Smooth muscle cell (in vitro differentiated cells): ENCODE measurements at regions not wholly inside any gene's neighbourhood (a gene's known extent, or its start where the extent isn't known, plus 50 kb on each side); places are given as distances from the start of the nearest gene placed in this dataset.

Source experiments
- DNase-seq: peaks from one replicate; lab custom pipeline; 2025; ENCODE audit not compliant: unreplicated experiment; lab: John Stamatoyannopoulos, UW
- H2AFZ ChIP-seq: fragments of 200-600 bp; sonication (generic); 2 replicates; pipeline ENCODE4 v1.6.0; 2016; ENCODE audit warnings: antibody characterized with exemption, low read depth, mild to moderate bottlenecking
- H3F3A ChIP-seq: fragments of 200-600 bp; sonication (generic); 2 replicates; pipeline ENCODE4 v1.6.0; 2017; ENCODE audit warnings: antibody characterized with exemption, low read depth
- H3K27ac ChIP-seq: fragments of 200-600 bp; sonication (generic); 2 replicates; pipeline ENCODE4 v1.5.1; 2016; ENCODE audit warnings: low read depth, mild to moderate bottlenecking
- H3K27me3 ChIP-seq: fragments of 200-600 bp; sonication (generic); 2 replicates; pipeline ENCODE4 v1.6.1; 2016; ENCODE audit warnings: low read depth, mild to moderate bottlenecking
- H3K36me3 ChIP-seq: fragments of 200-600 bp; sonication (generic); 2 replicates; pipeline ENCODE4 v1.5.1; 2016; ENCODE audit warnings: low read depth
- H3K4me1 ChIP-seq: fragments of 200-600 bp; sonication (generic); 2 replicates; pipeline ENCODE4 v1.5.1; 2016; ENCODE audit warnings: low read depth
- H3K4me2 ChIP-seq: fragments of 200-600 bp; sonication (generic); 2 replicates; pipeline ENCODE4 v1.6.0; 2016; ENCODE audit warnings: mild to moderate bottlenecking
- H3K4me3 ChIP-seq: fragments of 200-600 bp; sonication (generic); 2 replicates; pipeline ENCODE4 v1.5.1; 2016; ENCODE audit warnings: mild to moderate bottlenecking
- H3K79me2 ChIP-seq: fragments of 200-600 bp; sonication (generic); 2 replicates; pipeline ENCODE4 v1.6.0; 2016; ENCODE audit warnings: low read depth, mild to moderate bottlenecking
- H3K9ac ChIP-seq: fragments of 200-600 bp; sonication (generic); 2 replicates; pipeline ENCODE4 v1.6.0; 2016; ENCODE audit warnings: low read depth
- H3K9me3 ChIP-seq: fragments of 200-600 bp; sonication (generic); replicated peaks from 2 replicates; pipeline ENCODE4 v1.5.1; 2016; ENCODE audit warnings: low read depth
- H4K20me1 ChIP-seq: fragments of 200-600 bp; sonication (generic); 2 replicates; pipeline ENCODE4 v1.6.0; 2016; ENCODE audit warnings: low read depth
- WGBS: methylation state at CpG from one replicate; pipeline ENCODE4 v1.1.7; 2016; ENCODE audit warnings: low lambda C conversion rate; 5-methylcytosine and 5-hydroxymethylcytosine counted together
- TF ChIP-seq, protein P1 (sequence below): fragments of 200-600 bp; sonication (generic); IDR thresholded peaks from 2 replicates; pipeline ENCODE4 v1.5.1; 2017; ENCODE audit warnings: borderline replicate concordance, mild to moderate bottlenecking, antibody characterized with exemption; ENCODE audit not compliant: insufficient read depth, poor library complexity, severe bottlenecking

DNA sequence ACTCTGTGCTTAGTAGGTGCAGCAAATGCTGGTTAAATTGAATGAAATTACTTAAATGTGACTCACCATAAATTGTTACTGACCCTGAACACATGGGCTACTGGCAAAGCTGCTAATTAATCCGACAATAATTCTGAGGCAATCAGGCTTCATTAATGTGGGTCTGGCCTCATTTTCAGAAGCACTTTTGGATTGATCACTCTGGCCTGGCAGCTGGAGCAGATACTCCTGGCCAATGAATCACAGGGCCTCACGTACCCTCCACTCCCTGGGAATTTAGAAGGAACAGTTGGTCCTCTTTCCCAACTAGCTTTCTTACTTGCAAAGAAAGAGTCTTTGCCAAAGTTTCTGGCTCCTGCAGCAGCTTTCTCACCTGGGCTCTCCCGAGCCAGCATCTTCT is 162.0 kb upstream of the ZKSCAN2 start:
- DNase-seq: no peak
- no peak overlapping the region for H2AFZ ChIP-seq
- WGBS: 83% methylated on average over 3 of the region's 3 CpGs
- H3K4me3 ChIP-seq: no peak overlapping the region
- no peaks in the 10 kb centered on the region for H3K4me1 ChIP-seq
- H4K20me1 ChIP-seq: no peaks in the 10 kb centered on the region
- no peaks in the 10 kb centered on the region for H3K36me3 ChIP-seq
- H3K79me2 ChIP-seq: no peaks in the 10 kb centered on the region
- no peaks in the 10 kb centered on the region for H3K27me3 ChIP-seq
- no peak overlapping the region for H3K4me2 ChIP-seq
- no peaks in the 10 kb centered on the region for H3F3A ChIP-seq
- no peak overlapping the region for H3K9ac ChIP-seq
- TF ChIP-seq, protein P1, sequence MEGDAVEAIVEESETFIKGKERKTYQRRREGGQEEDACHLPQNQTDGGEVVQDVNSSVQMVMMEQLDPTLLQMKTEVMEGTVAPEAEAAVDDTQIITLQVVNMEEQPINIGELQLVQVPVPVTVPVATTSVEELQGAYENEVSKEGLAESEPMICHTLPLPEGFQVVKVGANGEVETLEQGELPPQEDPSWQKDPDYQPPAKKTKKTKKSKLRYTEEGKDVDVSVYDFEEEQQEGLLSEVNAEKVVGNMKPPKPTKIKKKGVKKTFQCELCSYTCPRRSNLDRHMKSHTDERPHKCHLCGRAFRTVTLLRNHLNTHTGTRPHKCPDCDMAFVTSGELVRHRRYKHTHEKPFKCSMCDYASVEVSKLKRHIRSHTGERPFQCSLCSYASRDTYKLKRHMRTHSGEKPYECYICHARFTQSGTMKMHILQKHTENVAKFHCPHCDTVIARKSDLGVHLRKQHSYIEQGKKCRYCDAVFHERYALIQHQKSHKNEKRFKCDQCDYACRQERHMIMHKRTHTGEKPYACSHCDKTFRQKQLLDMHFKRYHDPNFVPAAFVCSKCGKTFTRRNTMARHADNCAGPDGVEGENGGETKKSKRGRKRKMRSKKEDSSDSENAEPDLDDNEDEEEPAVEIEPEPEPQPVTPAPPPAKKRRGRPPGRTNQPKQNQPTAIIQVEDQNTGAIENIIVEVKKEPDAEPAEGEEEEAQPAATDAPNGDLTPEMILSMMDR: no peak
- no peak overlapping the region for H3K27ac ChIP-seq
- H3K9me3 ChIP-seq: no peaks in the 10 kb centered on the region

- Histone ChIP-seq H3F3A (no peaks in the 10 kb centered on the region), H3K9ac (no peak overlapping the region), H3K36me3 (no peaks in the 10 kb centered on the region), H3K27me3 (no peaks in the 10 kb centered on the region), H3K9me3 (no peaks in the 10 kb centered on the region), H4K20me1 (no peaks in the 10 kb centered on the region), H3K4me1 (no peaks in the 10 kb centered on the region), H3K79me2 (no peaks in the 10 kb centered on the region), H3K27ac (no peak overlapping the region), H2AFZ (no peak overlapping the region), H3K4me3 (no peak overlapping the region), H3K4me2 (no peak overlapping the region)
- TF ChIP-seq, protein P1: no peak
- DNase-seq: no peak
These were observed 161.5 kb upstream of the ZKSCAN2 start for GRCh38 chr16:25419153-25419552.

- H2AFZ ChIP-seq: no peak overlapping the region
- TF ChIP-seq, protein P1: no peak
- WGBS: 88% methylated on average over 2 of the region's 2 CpGs
These were observed 158.4 kb upstream of the ZKSCAN2 start for GRCh38 chr16:25416002-25416401.

DNA sequence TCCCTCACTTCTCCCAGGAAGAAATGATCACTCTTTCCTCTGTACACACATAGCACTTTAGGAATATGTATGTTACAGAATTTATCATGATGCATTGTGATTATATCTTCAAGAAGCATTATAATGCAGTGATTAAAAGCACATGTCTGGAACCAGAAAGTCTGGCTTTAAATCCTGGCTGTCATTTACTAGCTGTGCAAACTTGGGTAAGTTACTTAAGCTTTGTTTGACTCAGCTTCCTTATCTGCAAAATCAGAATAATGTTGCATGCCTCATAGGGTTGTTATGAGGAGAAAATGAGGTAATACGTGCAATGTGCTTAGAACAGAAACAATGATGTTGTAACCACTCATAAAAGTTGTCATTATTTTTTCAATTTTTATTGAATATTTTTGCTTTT is 156.3 kb upstream of the ZKSCAN2 start:
- Histone ChIP-seq H3K27ac (peak overlapping the region; percentile 76), H2AFZ (no peak overlapping the region), H3K36me3 (no peaks in the 10 kb centered on the region), H3K4me1 (no peaks in the 10 kb centered on the region), H3F3A (no peaks in the 10 kb centered on the region), H3K9ac (no peak overlapping the region), H3K4me2 (no peak overlapping the region), H3K79me2 (no peaks in the 10 kb centered on the region), H3K27me3 (no peaks in the 10 kb centered on the region), H3K9me3 (no peaks in the 10 kb centered on the region), H3K4me3 (no peak overlapping the region), H4K20me1 (no peaks in the 10 kb centered on the region)
- whole genome bisulfite sequencing: 14% methylated on average over 1 of the region's 1 CpG
- TF ChIP-seq, protein P1: no peak
- DNase-seq: no peak

More at GRCh38 chr16:25416002-25416401, 158.4 kb upstream of the ZKSCAN2 start:
- no peaks in the 10 kb centered on the region for H3K4me1 ChIP-seq
- no peaks in the 10 kb centered on the region for H3K27me3 ChIP-seq
- no peaks in the 10 kb centered on the region for H3K79me2 ChIP-seq
- H3K36me3 ChIP-seq: no peaks in the 10 kb centered on the region
- H3K4me3 ChIP-seq: no peak overlapping the region
- H3K4me2 ChIP-seq: no peak overlapping the region
- no peaks in the 10 kb centered on the region for H3F3A ChIP-seq
- no peaks in the 10 kb centered on the region for H3K9me3 ChIP-seq
- no peaks in the 10 kb centered on the region for H4K20me1 ChIP-seq
- no peak overlapping the region for H3K9ac ChIP-seq
- no peak for DNase-seq
- H3K27ac ChIP-seq: no peak overlapping the region
